IMR-90 (cell line): ENCODE measurements at regions not wholly inside any gene's neighbourhood (a gene's known extent, or its start where the extent isn't known, plus 50 kb on each side); places are given as distances from the start of the nearest gene placed in this dataset.

ENCODE experiments used
- ATAC-seq: fragments of 200-7000 bp; cut with Tn5 transposase; 2 replicates; pipeline ENCODE4 v1.9.1; 2020; ENCODE audit warnings: low read depth, mild to moderate bottlenecking, moderate library complexity
- BruUV-seq: library from RNA; stranded (reverse); fragments of 400-500 nt; replicated peaks from 2 replicates; lab custom pipeline; 2021; lab: Mats Ljungman, UMichigan
- CTCF ChIA-PET: fragments of 300-600 bp; formaldehyde crosslinking; extraction: SDS; loops from one replicate; lab custom pipeline; 2021; ENCODE audit warnings: antibody characterized with exemption; lab: Yijun Ruan, JAX
- POLR2A ChIA-PET: fragments of 300-600 bp; sonication (Branson Sonifier 250); formaldehyde crosslinking; loops from one replicate; lab custom pipeline; 2022; ENCODE audit warnings: antibody characterized with exemption; ENCODE audit not compliant: unreplicated experiment; lab: Charles Lee
- DNase-seq: peaks from one replicate; pipeline ENCODE4 v3.0.0; 2013
- H2AFZ ChIP-seq: replicated peaks from 2 replicates; pipeline ENCODE3; 2013; ENCODE audit warnings: low read length, mild to moderate bottlenecking; ENCODE audit not compliant: poor library complexity
- H2AK5ac ChIP-seq: 2 replicates; pipeline ENCODE4 v1.6.1; 2013; ENCODE audit warnings: low read depth, low read length, inconsistent platforms
- H2AK9ac ChIP-seq: replicated peaks from 2 replicates; pipeline ENCODE3; 2013; ENCODE audit warnings: mild to moderate bottlenecking, low read depth, low read length, moderate library complexity; ENCODE audit not compliant: poor library complexity
- H2BK120ac ChIP-seq: 2 replicates; pipeline ENCODE4 v1.6.1; 2013; ENCODE audit warnings: low read depth, low read length, inconsistent platforms
- H2BK15ac ChIP-seq: 3 replicates; pipeline ENCODE4 v1.6.1; 2013; ENCODE audit warnings: low read depth, low read length, inconsistent platforms
- H2BK20ac ChIP-seq: 2 replicates; pipeline ENCODE4 v1.6.1; 2013; ENCODE audit warnings: low read depth, mild to moderate bottlenecking, inconsistent platforms, low read length, moderate library complexity
- H2BK5ac ChIP-seq: 2 replicates; pipeline ENCODE4 v1.6.1; 2013; ENCODE audit warnings: mild to moderate bottlenecking, low read depth, low read length, inconsistent platforms; ENCODE audit not compliant: poor library complexity, severe bottlenecking
- H3K14ac ChIP-seq: replicated peaks from 2 replicates; pipeline ENCODE4 v1.6.1; 2013; ENCODE audit warnings: low read depth, low read length, inconsistent platforms
- H3K18ac ChIP-seq: 2 replicates; pipeline ENCODE4 v1.6.1; 2013; ENCODE audit warnings: low read depth, low read length, control low read depth
- H3K23ac ChIP-seq: 2 replicates; pipeline ENCODE4 v1.6.1; 2013; ENCODE audit warnings: low read depth, low read length, inconsistent platforms
- H3K27ac ChIP-seq: 2 replicates; pipeline ENCODE4 v1.5.1; 2013; ENCODE audit warnings: mild to moderate bottlenecking, control low read depth, low read length; ENCODE audit not compliant: insufficient read depth
- H3K27me3 ChIP-seq: 2 replicates; pipeline ENCODE4 v1.6.1; 2013; ENCODE audit warnings: low read length; ENCODE audit not compliant: control insufficient read depth, insufficient read depth
- H3K36me3 ChIP-seq: 2 replicates; pipeline ENCODE4 v1.6.1; 2013; ENCODE audit warnings: low read length, mixed read lengths; ENCODE audit not compliant: control insufficient read depth, insufficient read depth
- H3K4ac ChIP-seq: 2 replicates; pipeline ENCODE4 v1.6.1; 2013; ENCODE audit warnings: low read depth, low read length, inconsistent platforms
- H3K4me1 ChIP-seq: 2 replicates; pipeline ENCODE4 v1.6.1; 2013; ENCODE audit warnings: low read length, mixed read lengths; ENCODE audit not compliant: control insufficient read depth, insufficient read depth
- H3K4me2 ChIP-seq: 2 replicates; pipeline ENCODE4 v1.6.1; 2013; ENCODE audit warnings: low read depth, mild to moderate bottlenecking, control low read depth, low read length, moderate library complexity
- H3K4me3 ChIP-seq: 2 replicates; pipeline ENCODE4 v1.5.1; 2013; ENCODE audit warnings: low read depth, mild to moderate bottlenecking, control low read depth, low read length, moderate library complexity; ENCODE audit not compliant: insufficient read depth
- H3K56ac ChIP-seq: 2 replicates; pipeline ENCODE4 v1.6.1; 2013; ENCODE audit warnings: low read length, inconsistent platforms; ENCODE audit not compliant: insufficient read depth; ENCODE audit errors: extremely low read depth
- H3K79me1 ChIP-seq, 2 experiments: 2 replicates each; pipeline ENCODE4 v1.6.1; 2013; ENCODE audit warnings: low read length in 2 of 2, inconsistent platforms in 1 of 2, low read depth in 1 of 2
- H3K9ac ChIP-seq: 2 replicates; pipeline ENCODE4 v1.6.1; 2013; ENCODE audit warnings: low read depth, low read length, control low read depth
- H3K9me1 ChIP-seq: 2 replicates; pipeline ENCODE4 v1.6.1; 2013; ENCODE audit warnings: low read length, inconsistent platforms; ENCODE audit not compliant: insufficient read depth
- H3K9me3 ChIP-seq: 2 replicates; pipeline ENCODE4 v1.6.1; 2013; ENCODE audit warnings: low read length; ENCODE audit not compliant: control insufficient read depth, insufficient read depth
- H4K20me1 ChIP-seq: 2 replicates; pipeline ENCODE4 v1.6.1; 2013; ENCODE audit warnings: low read length, inconsistent platforms; ENCODE audit not compliant: insufficient read depth
- H4K5ac ChIP-seq: 2 replicates; pipeline ENCODE4 v1.6.1; 2013; ENCODE audit warnings: mild to moderate bottlenecking, low read depth, low read length, control low read depth
- H4K8ac ChIP-seq, 2 experiments: 2 replicates each; pipeline ENCODE4 v1.6.1; 2013; ENCODE audit warnings: low read depth in 2 of 2, low read length in 2 of 2, control low read depth in 1 of 2, inconsistent platforms in 1 of 2
- H4K91ac ChIP-seq: 2 replicates; pipeline ENCODE4 v1.6.1; 2013; ENCODE audit warnings: low read depth, low read length, inconsistent platforms; ENCODE audit not compliant: insufficient read depth
- CEBPB ChIP-seq: IDR thresholded peaks from 2 replicates; pipeline ENCODE4 v1.6.1; 2012; ENCODE audit warnings: low read depth, low read length, improper control_type of control experiment
- CTCF ChIP-seq: conservative IDR thresholded peaks from 2 replicates; pipeline ENCODE4 v1.5.1; 2012; ENCODE audit warnings: mild to moderate bottlenecking, low read depth, low read length, improper control_type of control experiment
- WGBS, 2 experiments: methylation state at CpG; one replicate each; pipeline versions ENCODE4 v1.1.5 to v1.1.7; 2013; ENCODE audit warnings: missing lambda C conversion rate in 2 of 2; ENCODE audit not compliant: insufficient read length in 1 of 2; ENCODE audit errors: extremely low coverage in 2 of 2; 5-methylcytosine and 5-hydroxymethylcytosine counted together
- dilution Hi-C: fragments of 300-500 bp; cut with HindIII; formaldehyde crosslinking; loops from one replicate; pipeline ENCODE4 v1.14.3; 2018; ENCODE audit warnings: low sequenced_read_pairs; ENCODE audit not compliant: unreplicated experiment
- in situ Hi-C: fragments of 300-500 bp; cut with MboI; formaldehyde crosslinking; loops from 3 replicates; pipeline ENCODE4 v1.14.3; 2019; ENCODE audit warnings: low sequenced_read_pairs, inconsistent platforms, mixed read lengths
- intact Hi-C: fragments of 100-400 bp; cut with micrococcal nuclease; formaldehyde crosslinking; loops from 2 replicates; pipeline ENCODE4 v1.10.0; 2022

DNA sequence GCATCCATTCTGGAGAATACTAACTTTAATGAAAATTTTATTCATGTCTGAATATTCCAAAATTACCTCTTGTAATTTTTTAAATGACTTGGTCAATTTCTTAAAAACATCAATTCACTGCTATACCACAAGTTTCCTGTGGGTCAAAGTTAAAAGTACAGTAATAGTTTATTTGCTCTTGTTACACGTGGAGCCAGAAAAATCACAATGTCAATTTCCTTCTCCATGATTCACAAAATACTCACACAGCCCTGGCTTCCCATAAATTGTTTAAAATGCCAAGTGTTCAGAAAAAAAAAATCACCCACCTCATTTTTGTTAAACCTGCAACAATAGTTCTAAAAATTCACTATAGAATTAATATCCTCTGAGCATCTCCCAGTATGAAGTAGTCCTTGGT lies 139.5 kb upstream of the GRM3 start:
- no peak overlapping the region for H2BK20ac ChIP-seq
- dilution Hi-C loops, result no loop called here
- TF ChIP-seq CEBPB (no peak), CTCF (no peak)
- BruUV-seq, result no TSS peak
- H3K18ac ChIP-seq, result no peak overlapping the region
- in situ Hi-C loops, result no loop called here
- H3K79me1 ChIP-seq, result no peaks in the 10 kb centered on the region
- H4K8ac ChIP-seq, result no peak overlapping the region
- H3K27me3 ChIP-seq, result no peaks in the 10 kb centered on the region
- H4K20me1 ChIP-seq, result no peaks in the 10 kb centered on the region
- H2BK5ac ChIP-seq, result no peak overlapping the region
- no peak overlapping the region for H2AK5ac ChIP-seq
- H2BK120ac ChIP-seq, result no peak overlapping the region
- no peak overlapping the region for H2BK15ac ChIP-seq
- no peak overlapping the region for H3K23ac ChIP-seq
- H3K4me2 ChIP-seq, result no peak overlapping the region
- no peaks in the 10 kb centered on the region for H3K4me1 ChIP-seq
- H4K5ac ChIP-seq, result no peak overlapping the region
- no peak overlapping the region for H3K9ac ChIP-seq
- H2AK9ac ChIP-seq, result no peak overlapping the region
- no peak overlapping the region for H4K91ac ChIP-seq
- no peak overlapping the region for H3K27ac ChIP-seq
- ATAC-seq (no peak), DNase-seq (no peak)
- H3K4ac ChIP-seq, result no peak overlapping the region
- intact Hi-C loops, result no loop called here
- H3K56ac ChIP-seq, result no peak overlapping the region
- no peak overlapping the region for H2AFZ ChIP-seq
- H3K36me3 ChIP-seq, result no peaks in the 10 kb centered on the region
- H3K4me3 ChIP-seq, result no peak overlapping the region
- H3K9me3 ChIP-seq, result no peaks in the 10 kb centered on the region; the same call in 1 of the 2 replicates
- ChIA-PET POLR2A (no interaction called here), CTCF (no interaction called here)
- no peaks in the 10 kb centered on the region for H3K9me1 ChIP-seq
- no peak overlapping the region for H3K14ac ChIP-seq
- no CpG with 5 or more reads among the region's 1 CpG for WGBS, 2 experiments
